Glomerular endothelial cell (primary cell): ENCODE measurements at regions not wholly inside any gene's neighbourhood (a gene's known extent, or its start where the extent isn't known, plus 50 kb on each side); places are given as distances from the start of the nearest gene placed in this dataset.
"Not testable (repeated sequence)": the region's sequence is repeated elsewhere in the genome, so short reads cannot be mapped to it uniquely, and the experiment has no call there.

ENCODE experiments used
- DNase-seq: peaks from one replicate; pipeline ENCODE4 v3.0.0-alpha.2; 2011; ENCODE audit warnings: low read depth, low spot score; ENCODE audit errors: extremely low read depth

- DNase-seq = no peak
Observed at GRCh38 chr13:62721893-62722292, 1306.2 kb upstream of the PCDH20 start.

- DNase-seq = not testable (repeated sequence)
Observed at GRCh38 chr13:62711948-62712347, 1296.3 kb upstream of the PCDH20 start.

DNA sequence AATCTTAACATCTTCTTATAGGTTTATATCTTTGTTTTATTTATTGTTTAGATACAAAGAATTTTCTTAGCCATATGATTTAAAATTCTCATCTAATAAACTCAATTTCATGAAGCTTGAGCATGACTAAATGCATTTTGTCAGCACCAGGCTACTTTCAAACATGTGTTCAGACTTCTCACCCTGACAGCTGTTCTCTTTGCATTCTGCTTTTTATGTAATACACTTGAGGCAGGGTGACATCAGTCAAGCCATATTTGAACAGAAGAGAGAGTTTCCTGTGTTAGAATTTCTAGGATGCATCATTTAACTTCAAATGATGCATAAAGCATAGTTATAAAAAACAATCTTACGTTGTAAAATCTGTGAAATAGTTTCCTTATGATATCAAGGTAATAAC, 1295.1 kb upstream of the PCDH20 start:
- DNase-seq = no peak

GRCh38 chr13:62706048-62706447, 1290.4 kb upstream of the PCDH20 start:
- no peak for DNase-seq

DNA sequence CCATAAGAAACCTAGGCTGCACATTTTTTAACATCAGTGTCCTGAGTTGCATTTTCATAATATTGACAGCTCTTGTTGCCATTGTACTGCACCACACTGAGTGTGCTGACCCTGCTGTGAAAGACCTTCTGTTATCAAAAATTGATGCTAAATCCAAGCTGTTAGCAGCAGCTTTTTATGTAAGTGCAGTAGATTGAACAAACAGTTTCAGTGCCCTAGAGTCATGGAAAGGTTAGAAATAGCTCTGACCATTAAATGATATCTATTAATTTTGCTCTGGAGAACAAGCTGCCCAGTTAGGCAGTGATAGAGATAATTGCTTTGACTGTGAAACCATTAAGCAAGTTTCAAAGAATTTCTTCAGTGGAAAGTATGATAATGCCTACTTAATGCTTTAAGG, 1289.2 kb upstream of the PCDH20 start:
- no peak for DNase-seq

DNA sequence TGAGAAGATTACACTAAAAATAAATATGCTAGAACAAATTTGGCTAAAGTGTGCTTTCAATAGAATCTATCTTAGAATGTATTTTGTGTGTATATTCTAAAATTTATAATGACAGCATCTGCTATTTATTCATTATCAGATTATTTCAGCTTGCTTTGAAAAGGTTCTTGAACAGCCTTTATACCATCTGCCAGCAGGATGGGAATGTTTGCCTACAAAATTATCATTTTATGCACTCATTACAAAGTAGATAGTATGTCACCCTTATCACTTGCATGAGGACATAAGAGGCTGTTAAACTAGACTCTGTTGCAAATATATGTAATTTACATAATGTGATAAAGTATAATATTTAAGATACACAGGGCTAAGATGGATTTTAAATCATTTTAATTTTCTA, 1286.9 kb upstream of the PCDH20 start:
- no peak for DNase-seq

GRCh38 chr13:62697701-62698100, 1282.1 kb upstream of the PCDH20 start:
- DNase-seq = no peak

GRCh38 chr13:62696490-62696889, 1280.8 kb upstream of the PCDH20 start:
- DNase-seq = no peak

DNA sequence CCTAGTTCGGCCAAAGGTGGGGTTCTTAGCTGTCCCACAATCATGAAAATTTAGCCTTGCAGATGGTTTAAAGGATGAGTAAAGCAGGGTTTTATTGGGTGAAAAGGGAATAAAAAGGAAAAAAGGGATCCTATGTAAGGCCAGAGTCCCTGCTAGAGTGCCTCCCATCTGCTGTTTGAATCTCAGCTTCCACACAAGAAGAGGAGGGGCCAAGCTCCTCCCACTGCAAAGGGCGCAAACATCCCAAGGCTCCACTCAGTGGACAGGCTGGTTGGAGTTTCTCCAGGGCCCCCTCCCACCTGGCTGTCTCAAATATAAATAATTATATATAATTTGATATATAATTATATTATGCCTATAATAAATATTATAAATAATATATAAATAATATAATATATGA, 1272.1 kb upstream of the PCDH20 start:
- no peak for DNase-seq

DNA sequence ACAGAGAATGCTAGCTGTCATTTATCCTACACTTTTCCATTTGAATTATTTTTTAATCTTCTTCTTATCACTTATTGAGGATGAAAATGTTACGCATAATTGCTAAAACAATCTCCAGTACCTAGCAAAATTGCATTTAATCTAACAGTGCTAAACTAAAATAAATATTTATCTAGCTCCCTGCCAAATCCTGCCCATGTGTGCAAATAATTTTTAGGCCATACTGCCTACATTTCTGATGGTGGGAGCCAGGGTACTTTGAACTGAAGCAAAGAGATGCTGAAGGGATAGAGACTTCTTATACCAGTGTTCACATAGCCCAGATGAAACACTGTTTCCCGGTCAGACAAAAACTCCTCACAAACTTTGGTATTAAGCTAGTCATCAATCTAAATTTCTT, 1268.7 kb upstream of the PCDH20 start:
- no peak for DNase-seq

DNA sequence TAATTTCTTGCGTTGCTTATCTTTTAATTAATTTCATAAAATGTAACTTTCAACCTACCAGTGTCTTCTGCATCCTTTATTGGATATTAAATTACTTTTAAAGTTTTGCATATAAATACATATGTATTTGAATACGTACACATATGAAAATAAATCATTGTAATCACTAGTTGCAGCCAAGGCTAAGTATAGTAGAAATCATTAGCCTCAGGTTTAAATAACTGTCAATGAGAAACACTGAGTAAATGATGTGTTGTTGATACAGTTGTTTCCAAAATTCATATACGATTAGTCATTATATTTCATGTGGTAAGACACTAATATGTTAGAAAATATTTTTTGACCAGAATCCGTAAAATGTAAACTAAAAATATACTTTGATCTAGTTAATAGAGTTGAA, 1267.1 kb upstream of the PCDH20 start:
- DNase-seq = no peak

DNA sequence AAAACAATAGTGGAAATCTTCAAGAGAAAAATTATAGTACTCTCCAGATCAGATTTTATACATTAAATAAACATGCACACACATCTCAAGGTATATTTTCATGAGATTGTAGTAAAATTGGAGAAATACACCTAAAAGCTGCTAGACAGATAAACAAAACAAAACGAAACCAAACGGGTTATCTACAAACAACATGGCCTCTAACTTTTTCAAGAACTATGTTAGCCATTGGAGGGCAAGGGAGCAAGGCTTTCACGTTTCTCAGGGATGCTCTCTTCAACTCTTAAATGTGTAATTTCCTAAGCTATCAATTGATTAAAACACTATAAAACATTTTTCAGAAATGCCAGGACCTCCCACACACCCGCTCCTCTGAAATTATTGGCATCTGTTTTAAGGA, 1262.4 kb upstream of the PCDH20 start:
- no peak for DNase-seq

- DNase-seq = no peak
Observed at GRCh38 chr13:62663767-62664166, 1248.1 kb upstream of the PCDH20 start.

GRCh38 chr13:62659365-62659764, 1243.7 kb upstream of the PCDH20 start:
- no peak for DNase-seq

- DNase-seq = no peak
Observed at GRCh38 chr13:62653371-62653770, 1237.7 kb upstream of the PCDH20 start.

GRCh38 chr13:62643799-62644524, 1228.3 kb upstream of the PCDH20 start:
- DNase-seq = no peak

GRCh38 chr13:62643007-62643483, 1227.4 kb upstream of the PCDH20 start:
- no peak for DNase-seq

DNA sequence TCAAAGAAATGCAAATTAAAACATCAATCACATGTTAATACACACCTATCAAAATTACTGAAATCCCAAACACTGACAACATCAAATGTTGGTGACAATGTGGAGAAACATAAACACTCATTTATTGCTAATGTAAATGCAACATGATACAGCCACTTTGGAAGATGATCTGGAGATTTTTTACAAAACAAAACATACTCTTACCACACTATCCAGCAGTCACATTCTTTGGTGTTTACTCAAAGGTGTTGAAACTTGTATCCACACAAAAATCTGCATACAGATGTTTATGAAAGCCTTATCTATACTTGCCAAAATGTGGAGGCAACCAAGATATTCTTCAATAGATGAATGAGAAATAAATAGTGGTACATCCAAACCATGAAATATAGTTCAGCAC, 1219.5 kb upstream of the PCDH20 start:
- DNase-seq = no peak

GRCh38 chr13:62633448-62633847, 1217.8 kb upstream of the PCDH20 start:
- DNase-seq = no peak

DNA sequence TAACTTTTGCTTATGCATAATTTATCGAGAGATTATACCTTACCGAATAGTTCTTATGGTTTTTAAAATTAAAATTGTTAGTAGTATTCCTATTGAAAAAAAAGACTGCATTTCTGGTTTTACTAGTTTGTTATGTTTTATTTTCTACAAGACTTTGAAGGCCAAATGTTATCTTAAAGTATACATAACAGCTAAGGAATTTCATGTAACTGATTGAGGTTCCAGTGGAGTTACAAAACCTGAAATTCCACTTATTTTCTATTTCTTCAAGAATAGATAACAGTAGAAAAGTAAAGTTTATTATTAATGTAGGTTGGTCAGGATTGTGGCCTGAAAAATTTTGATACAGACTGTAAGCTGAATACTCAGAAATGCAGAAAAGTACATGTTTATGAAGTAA, 1216.0 kb upstream of the PCDH20 start:
- no peak for DNase-seq

DNA sequence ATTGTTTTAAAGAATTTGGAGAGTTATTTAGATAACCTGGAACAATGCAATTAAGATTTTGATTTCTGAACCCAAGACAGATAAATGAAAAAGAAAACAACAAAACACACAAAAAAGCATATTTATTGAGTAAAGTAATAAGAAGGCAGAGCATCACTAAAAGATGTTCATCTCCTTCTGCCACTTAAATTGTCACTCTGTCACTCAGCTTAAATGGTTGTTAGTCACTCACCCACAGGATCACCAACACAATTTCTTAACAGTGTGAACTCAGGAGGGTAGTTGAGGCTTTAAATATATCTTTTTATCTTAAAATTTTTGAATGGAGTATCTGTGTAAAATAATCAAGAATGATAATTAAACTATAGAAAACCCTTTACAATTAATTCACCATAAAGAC, 1215.5 kb upstream of the PCDH20 start:
- no peak for DNase-seq

DNA sequence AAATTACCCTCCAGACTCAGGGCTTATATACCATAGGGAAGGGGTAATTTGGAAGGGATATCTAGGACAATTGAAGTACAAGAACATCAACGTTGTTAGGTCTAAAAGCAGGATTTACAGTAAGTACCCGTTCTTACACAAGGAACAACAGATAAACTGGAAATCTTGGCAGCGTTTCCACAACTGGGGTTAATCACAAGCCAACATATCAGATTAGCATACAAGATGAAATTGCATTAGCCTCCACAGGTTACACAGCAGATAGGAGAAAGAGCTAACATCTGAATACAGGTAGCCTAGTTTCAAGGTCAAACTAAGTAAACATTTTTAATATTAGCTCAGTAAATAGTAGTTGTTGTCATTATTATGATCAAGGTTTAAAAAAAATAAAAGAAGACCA, 1214.0 kb upstream of the PCDH20 start:
- no peak for DNase-seq

- no peak for DNase-seq
Observed at GRCh38 chr13:62627226-62627625, 1211.6 kb upstream of the PCDH20 start.
